HL-60 (cell line): ENCODE measurements at regions not wholly inside any gene's neighbourhood (a gene's known extent, or its start where the extent isn't known, plus 50 kb on each side); places are given as distances from the start of the nearest gene placed in this dataset.

Source experiments
- CTCF ChIP-seq: IDR thresholded peaks from one replicate; pipeline ENCODE4 v1.5.1; 2011; ENCODE audit warnings: low read length, control low read depth, inconsistent platforms; ENCODE audit not compliant: insufficient read depth
- GABPA ChIP-seq: IDR thresholded peaks from 2 replicates; pipeline ENCODE4 v1.6.1; 2012; ENCODE audit warnings: low read depth
- POLR2AphosphoS5 ChIP-seq: IDR thresholded peaks from 2 replicates; pipeline ENCODE4 v1.6.1; 2012; ENCODE audit warnings: low read depth
- REST ChIP-seq: IDR thresholded peaks from 2 replicates; pipeline ENCODE4 v1.6.1; 2012; ENCODE audit warnings: low read depth; ENCODE audit not compliant: insufficient replicate concordance
- SPI1 ChIP-seq: IDR thresholded peaks from 2 replicates; pipeline ENCODE4 v1.6.1; 2012; ENCODE audit warnings: low read depth, mild to moderate bottlenecking, borderline replicate concordance

- TF ChIP-seq CTCF, result no peak
- TF ChIP-seq REST, result no peak
- TF ChIP-seq POLR2AphosphoS5, result no peak
- TF ChIP-seq SPI1, result no peak
- TF ChIP-seq GABPA, result no peak
Observed at GRCh38 chr15:81514725-81515124, 140.7 kb upstream of the TMC3 start.
